Daoy (cell line): ENCODE measurements at regions not wholly inside any gene's neighbourhood (a gene's known extent, or its start where the extent isn't known, plus 50 kb on each side); places are given as distances from the start of the nearest gene placed in this dataset.
A peak's percentile ranks its signal among the peaks of the same experiment; 100 is the strongest.
"Not testable (repeated sequence)": the region's sequence is repeated elsewhere in the genome, so short reads cannot be mapped to it uniquely, and the experiment has no call there.

Experiments
- DNase-seq: peaks from one replicate; pipeline ENCODE4 v3.0.0-alpha.2; 2015; ENCODE audit warnings: low read depth

DNA sequence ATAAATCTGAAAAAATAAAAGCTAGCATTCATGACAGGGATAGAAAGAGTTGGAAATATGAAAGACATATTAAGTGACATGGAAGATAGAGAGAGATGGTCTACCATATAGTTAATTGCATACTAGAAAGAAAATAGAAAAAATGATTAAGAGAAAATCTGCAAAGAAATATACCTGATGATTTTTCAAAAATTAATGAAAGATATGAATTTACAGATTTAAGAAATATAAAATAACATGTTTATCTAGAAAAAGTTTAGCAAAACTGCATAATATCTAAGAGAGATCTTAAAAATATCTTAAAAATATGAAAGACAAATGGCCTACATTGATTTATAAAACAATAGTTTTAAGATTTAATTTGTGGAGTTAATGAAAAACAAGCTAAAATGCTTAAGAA is 219.1 kb upstream of the RPS23 start:
- no peak for DNase-seq

- DNase-seq: no peak
These were observed 216.8 kb upstream of the RPS23 start for GRCh38 chr5:82494942-82495341.

DNA sequence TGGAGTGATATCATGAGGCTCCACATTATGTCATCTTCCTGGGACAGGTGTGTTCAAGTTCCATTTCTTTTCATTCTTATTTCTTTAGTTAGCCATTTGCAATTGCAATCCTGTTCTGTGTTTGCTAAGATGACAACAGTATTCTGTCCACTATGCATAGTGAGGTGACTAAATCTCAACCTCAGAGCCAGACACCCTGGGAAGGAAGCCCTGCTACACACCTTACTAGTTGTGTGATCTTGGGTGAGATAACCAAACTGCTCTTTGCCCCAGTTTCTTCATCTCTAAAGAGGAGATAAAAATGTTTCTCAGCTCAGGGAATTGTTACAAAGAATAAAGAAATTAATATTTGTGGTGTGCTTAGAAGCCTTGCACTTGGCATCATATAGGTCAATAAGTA is 215.1 kb upstream of the RPS23 start:
- DNase-seq: no peak

DNA sequence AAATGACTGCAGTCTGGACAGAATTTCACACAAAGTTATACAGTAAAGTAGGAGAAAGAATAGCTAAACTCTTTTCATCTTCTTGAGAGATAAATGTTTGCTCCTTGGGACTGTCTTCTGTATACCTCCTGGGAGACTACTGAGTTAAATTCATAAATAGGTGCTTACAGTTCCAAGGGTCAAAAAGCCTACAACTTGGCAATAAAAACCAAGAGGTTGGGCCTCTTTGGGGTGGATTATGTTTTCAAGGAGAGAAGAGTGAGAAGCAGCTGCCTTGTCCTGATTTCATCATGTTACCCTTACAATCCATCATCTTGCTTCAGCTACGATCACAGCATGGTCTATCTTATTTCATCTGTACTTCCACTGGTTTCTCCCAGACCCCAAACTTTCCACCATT is 213.2 kb upstream of the RPS23 start:
- no peak for DNase-seq

- DNase-seq: no peak
These were observed 211.5 kb upstream of the RPS23 start for GRCh38 chr5:82489683-82490082.

DNA sequence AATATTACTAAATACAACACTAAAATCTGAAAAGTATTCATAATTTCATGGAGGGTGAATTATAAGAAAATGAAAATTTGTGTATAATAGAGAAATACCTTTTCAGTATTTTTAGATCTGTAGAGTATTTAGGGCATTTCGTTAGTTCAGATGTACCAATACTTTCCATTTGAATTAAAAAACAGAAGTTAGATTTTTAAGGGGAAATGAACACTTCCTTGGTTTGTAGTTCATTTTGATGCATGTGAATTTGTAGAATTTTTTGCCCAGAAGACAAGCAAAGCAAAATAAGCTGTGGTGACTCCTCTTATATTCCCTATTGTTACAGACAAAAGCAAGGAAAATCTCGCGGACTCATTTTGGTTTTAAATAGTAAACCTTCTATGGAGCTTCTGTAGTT is 209.0 kb upstream of the RPS23 start:
- no peak for DNase-seq

DNA sequence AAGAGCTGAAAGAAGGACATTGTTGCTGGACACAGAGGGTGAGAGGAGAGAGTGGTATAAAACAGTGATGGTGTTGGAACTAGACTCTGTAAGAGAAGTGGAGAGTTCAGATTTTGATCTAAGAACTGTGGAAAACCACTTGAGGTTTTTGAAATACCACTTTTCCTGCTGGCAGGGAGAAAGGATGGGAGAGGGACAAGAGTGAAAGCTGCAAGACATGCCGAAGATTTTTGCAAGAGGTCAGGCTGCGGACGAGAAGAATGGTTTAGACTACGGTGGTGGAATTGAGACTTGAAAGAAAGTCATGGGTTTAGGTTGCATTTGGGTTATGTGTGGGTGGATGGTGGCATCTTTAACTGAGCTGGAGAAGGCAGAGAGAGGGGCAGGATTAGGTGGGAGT is 202.2 kb upstream of the RPS23 start:
- DNase-seq: no peak

GRCh38 chr5:82476155-82476554 is 198.0 kb upstream of the RPS23 start:
- DNase-seq: no peak

- no peak for DNase-seq
These were observed 195.1 kb upstream of the RPS23 start for GRCh38 chr5:82473262-82473661.

- no peak for DNase-seq
These were observed 192.2 kb upstream of the RPS23 start for GRCh38 chr5:82470185-82470994.

DNA sequence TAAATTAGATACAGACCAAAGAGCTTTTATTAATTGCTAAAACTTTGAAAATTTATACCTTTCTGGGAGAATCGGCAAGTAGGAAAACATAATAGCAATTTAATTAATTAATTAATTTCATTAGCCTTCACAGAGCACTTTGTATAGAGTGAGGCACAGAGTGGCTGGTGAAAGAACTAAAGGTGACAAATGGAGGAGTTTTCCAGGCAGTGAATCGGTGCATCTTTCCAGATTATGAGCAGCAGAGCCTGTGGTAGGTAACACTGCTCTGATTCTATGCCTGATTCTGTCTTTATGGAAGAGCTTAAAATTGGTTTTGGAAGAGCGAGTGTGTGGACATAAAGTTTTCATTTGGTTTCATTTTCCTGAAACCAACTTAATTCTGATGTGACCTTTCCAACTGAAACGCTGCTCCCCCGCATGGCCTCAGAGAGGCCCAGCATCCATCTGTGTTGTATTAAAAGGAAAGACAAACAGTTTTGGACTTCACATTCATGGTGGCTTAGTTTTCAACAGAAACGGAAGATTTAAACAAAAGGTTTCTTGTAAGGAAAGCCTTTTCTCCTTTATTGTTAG is 188.9 kb upstream of the RPS23 start:
- peak; percentile 13 for DNase-seq

GRCh38 chr5:82465235-82465634 is 187.1 kb upstream of the RPS23 start:
- peak; percentile 41 for DNase-seq

GRCh38 chr5:82459626-82460025 is 181.5 kb upstream of the RPS23 start:
- DNase-seq: no peak

DNA sequence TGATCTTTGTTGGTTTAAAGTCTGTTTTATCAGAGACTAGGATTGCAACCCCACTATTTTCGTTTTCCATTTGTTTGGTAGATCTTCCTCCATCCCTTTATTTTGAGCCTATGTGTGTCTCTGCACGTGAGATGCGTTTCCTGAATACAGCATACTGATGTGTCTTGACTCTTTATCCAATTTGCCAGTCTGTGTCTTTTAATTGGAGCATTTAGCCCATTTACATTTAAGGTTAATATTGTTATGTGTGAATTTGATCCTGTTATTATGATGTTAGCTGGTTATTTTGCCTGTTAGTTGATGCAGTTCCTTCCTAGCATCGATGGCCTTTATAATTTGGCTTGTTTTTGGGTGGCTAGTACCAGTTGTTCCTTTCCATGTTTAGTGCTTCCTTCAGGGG is 177.2 kb upstream of the RPS23 start:
- DNase-seq: not testable (repeated sequence)

DNA sequence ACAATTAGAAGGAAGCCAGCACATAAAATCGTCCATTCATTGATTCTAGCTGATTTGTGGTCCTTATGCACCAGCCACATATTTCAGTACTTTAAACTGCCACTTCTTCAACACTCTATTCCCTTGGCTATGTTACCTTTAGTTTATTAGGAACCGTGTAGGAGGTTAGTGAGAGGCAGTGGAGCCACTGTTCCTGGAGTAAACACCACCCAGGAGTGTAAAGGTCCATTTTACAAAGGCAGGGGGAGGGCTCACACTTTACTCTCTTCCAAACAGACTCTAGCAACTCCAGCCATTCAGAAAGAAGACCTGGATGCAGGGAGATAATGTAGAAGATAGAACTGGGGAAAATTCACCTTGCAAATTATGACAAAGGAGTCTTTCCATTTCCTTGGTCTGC is 170.2 kb upstream of the RPS23 start:
- no peak for DNase-seq

DNA sequence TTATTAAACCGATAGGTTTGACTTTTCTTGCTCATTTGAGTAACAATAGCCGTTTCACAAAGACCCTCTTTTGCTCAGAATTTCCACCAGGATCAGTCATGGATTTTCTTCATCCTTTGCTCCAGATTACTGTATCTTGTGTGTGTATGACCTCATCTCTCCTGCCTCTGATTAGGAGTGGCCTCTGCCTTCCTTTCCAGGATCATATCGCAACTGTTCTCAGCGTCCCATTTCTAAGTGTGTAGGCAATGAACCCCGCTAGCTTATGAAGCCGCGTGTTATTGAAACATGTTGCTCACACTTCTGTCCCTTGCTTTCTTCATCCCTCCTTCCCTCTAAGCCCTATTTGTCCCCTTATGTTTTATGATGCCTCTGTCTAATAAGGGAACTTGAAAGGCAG is 169.8 kb upstream of the RPS23 start:
- DNase-seq: peak; percentile 34

GRCh38 chr5:82446809-82447208 is 168.7 kb upstream of the RPS23 start:
- DNase-seq: no peak

DNA sequence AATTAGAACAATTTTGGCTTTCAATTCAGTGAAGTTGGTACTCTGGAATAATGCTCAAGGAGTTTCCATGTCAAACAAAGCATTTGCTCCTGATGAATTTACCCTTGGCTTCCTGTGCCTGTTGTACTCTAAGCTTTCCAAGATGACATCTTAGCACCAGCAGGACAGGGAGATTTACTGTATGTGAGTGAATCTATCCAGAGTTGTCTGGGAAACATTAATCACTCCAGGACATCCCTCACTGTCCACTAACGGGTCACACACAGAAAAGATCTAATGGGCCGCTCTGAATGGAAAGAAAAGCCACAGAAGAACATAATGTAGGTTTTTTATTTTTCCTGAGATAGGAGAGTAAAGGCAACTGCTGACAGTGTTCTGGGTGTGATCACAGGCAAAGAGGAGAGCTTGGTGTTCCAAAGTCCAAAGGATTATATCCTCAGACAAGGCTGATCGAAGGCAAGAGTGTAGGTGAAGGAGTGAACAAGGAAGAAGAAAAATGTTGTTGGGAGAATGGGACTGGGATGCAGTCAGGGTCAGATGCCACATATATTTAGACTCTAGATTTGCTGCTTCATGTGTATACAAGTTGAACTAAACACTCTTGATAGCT is 167.7 kb upstream of the RPS23 start:
- no peak for DNase-seq

DNA sequence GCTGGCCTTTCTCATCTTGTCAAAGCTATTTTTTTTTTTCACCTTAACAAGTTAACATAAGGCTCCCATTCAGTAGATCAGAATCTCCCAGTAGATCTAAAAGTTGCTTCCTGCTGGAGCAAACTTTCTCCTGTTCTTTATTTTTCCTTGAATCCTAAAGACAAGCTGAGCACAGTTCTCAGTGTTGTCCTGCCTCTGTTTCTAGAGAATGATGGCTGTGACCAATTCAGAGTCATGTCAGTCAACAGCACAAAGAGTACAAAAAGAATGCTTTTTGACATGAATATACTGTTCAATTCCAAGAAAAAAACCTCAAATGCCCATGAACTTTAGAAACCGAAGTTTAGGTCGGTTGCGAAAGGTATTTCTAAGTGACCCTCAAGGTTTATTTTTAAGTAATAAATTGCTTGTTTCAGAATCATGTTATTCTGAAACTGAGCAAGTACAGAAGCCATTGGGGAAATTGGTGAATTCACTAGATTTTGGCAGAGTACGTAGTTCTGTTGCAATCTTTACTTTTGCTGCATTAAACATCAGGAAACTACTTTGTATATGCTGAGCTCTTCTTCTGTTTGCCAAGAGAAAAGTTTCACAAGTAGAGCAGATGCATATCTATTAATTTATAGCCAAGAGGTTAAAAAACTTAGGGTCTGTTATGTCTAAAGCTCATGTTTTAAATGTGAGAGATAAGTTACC is 161.7 kb upstream of the RPS23 start:
- DNase-seq: no peak

GRCh38 chr5:82437565-82437964 is 159.4 kb upstream of the RPS23 start:
- DNase-seq: not testable (repeated sequence)

GRCh38 chr5:82436291-82436690 is 158.1 kb upstream of the RPS23 start:
- no peak for DNase-seq
